ENCODE measurements at regions not wholly inside any gene's neighbourhood (a gene's known extent, or its start where the extent isn't known, plus 50 kb on each side); places are given as distances from the start of the nearest gene placed in this dataset.

DNA sequence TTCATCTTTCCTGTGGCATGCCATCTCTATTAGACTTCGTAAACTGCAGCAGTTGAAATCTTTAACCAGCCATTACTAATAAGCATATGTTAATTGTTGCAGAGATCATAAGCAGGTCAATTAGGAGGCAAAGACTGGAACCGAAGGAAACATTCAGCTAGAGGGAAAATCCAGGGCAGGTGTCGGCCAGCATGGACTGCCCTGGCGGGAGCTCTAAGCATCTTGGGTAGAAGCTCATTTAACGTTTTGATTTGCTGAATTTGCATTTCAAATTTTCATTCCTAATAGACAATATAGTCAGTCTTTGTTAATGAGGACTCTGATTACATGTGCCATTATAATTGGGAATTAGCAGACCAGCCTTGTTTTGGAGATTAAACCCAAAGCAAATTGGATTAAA, 238.6 kb downstream of the POU4F1 start:
- TF ChIP-seq CTCF (IDR thresholded peaks at IDR 0.05; ENCODE audit: insufficient read depth, low read depth, low read length, missing control alignments), result no peak
- H3K4me3 ChIP-seq (ENCODE audit: low read length), result no peak overlapping the region
- DNase-seq (ENCODE audit: low read depth), result no peak

GRCh38 chr13:78341032-78341431, 262.3 kb downstream of the POU4F1 start:
- DNase-seq (ENCODE audit: low read depth), result no peak
- H3K4me3 ChIP-seq (ENCODE audit: low read length), result no peak overlapping the region
- TF ChIP-seq CTCF (IDR thresholded peaks at IDR 0.05; ENCODE audit: insufficient read depth, low read depth, low read length, missing control alignments), result no peak

DNA sequence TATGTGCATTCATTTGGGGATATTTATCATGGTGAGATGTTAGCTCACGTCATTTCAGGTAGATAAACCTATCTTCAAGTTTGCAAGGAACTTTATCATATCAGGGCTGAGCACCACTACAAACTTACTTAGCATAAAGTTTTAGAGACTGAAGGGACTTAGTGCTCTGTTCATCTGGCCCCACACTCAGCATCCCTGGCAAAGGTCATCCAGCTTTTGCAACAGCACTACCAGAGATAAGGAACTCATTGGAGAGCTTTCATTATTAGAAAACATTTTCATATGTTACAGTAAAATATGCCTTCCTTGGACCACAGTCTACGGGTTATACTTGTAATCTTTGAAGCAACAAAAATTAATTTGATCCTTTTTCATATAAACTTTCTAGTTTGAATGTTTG, 263.4 kb downstream of the POU4F1 start:
- no peak for TF ChIP-seq CTCF (IDR thresholded peaks at IDR 0.05; ENCODE audit: insufficient read depth, low read depth, low read length, missing control alignments)

DNA sequence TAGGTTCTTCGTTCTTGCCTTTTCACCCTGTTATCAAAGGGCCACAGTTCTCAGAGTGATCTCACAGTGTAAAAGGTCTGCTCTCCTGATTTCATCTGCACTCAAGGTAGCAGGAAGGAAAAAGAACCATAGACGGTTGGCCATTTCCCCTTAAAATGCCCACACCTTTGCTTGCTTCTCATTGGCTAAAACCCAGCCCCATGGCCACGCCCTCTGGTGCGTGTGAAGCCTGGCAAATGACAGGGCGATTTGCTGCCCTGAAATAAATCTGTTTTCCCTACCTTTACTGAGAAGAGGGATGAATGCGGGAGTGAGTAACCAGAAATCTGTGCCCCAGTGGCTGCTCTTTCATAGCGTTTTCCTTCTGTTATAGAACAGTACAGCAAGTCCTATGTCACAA, 269.3 kb downstream of the POU4F1 start:
- no peak for DNase-seq (ENCODE audit: low read depth)
- TF ChIP-seq CTCF (IDR thresholded peaks at IDR 0.05; ENCODE audit: insufficient read depth, low read depth, low read length, missing control alignments), result no peak
- no peak overlapping the region for H3K4me3 ChIP-seq (ENCODE audit: low read length)

More for the DNA sequence above, 263.4 kb downstream of the POU4F1 start:
- no peak overlapping the region for H3K4me3 ChIP-seq (ENCODE audit: low read length)
- no peak for DNase-seq (ENCODE audit: low read depth)

DNA sequence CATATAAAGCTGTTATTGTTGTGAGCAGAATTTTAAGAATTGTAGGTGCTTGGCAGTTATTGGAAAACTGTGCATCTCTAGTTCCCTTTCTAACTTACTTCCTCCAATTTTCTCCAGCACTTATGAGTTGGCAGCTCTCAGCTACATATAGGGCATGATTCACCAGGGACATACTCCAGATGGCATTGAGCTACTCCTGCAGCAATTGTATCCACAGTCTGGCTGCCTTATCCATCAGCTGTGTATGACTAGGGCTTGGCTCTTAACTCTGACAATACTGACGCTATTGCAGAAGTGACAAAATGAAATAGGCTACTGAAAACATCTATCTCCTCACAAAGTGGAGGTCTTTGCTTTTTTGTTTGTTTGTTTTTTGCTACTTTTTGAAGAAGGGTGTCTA, 276.7 kb downstream of the POU4F1 start:
- DNase-seq (ENCODE audit: low read depth), result peak; percentile 79
- no peak for TF ChIP-seq CTCF (IDR thresholded peaks at IDR 0.05; ENCODE audit: insufficient read depth, low read depth, low read length, missing control alignments)
- no peak overlapping the region for H3K4me3 ChIP-seq (ENCODE audit: low read length)

DNA sequence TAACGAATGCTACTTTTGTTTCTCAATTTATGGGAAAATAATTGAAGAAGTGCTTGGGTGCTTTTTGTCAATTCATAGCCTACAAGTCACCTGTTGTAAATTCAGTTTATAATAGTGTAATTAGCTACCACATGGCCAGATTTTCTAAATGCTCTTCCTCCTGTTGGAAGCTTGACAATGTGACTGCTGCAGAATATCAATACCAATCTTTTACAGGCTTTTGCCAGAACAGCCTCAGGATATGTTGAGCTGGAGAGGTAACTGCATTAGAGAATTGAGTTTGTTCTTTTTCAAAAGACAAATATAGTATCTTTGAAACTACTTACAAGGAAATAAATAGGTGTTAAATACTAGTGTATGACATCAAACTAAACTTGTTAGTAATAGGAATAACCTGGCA, 277.8 kb downstream of the POU4F1 start:
- DNase-seq (ENCODE audit: low read depth), result no peak
- H3K4me3 ChIP-seq (ENCODE audit: low read length), result no peak overlapping the region
- TF ChIP-seq CTCF (IDR thresholded peaks at IDR 0.05; ENCODE audit: insufficient read depth, low read depth, low read length, missing control alignments), result no peak

DNA sequence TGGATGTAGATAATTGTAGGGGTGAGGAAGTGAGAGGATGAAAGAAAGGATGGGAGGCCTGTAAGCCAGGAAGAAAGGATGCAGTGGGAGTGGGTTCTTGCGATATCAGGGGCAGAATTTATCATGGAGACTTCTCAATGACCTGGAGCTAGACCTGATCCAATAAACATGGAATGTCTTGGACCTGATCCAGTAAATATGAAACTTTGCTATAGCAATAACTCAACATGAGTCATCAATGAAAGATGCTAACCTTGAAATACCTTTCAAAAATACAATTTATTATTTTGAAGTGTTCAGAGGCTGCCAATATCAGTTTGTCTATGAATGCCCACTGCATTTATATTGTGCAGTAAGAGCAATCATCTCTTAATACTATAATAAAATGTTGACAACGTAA, 279.5 kb downstream of the POU4F1 start:
- H3K4me3 ChIP-seq (ENCODE audit: low read length), result no peak overlapping the region
- DNase-seq (ENCODE audit: low read depth), result peak; percentile 84
- TF ChIP-seq CTCF (IDR thresholded peaks at IDR 0.05; ENCODE audit: insufficient read depth, low read depth, low read length, missing control alignments), result no peak

Measured in epithelial cell of esophagus (primary cell).